ENCODE measurements at regions not wholly inside any gene's neighbourhood (a gene's known extent, or its start where the extent isn't known, plus 50 kb on each side); places are given as distances from the start of the nearest gene placed in this dataset.

DNA sequence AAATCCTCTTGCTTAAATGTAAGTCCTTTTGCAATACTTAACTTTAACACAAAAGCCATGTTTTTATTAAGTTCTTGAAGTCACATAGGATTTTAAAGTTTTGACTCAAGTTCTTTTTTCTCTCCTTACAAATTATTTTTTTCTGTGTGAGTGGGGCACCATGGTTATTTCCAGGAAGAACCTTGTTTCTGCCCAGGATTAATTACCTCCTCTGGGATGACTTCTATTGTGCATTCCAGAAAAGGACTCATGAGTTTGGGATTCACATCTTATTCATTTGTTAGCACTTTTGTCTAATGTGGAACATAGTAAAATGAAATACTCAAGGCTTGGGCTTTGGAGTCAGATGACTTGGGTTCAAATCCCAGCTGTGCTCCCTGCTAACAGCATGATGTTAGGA lies 421.4 kb upstream of the WWC1 start:
- TF ChIP-seq EZH2phosphoT487 (IDR thresholded peaks at IDR 0.05; ENCODE audit: insufficient read depth, low read depth), result no peak
- no peak for TF ChIP-seq EZH2 (IDR thresholded peaks at IDR 0.05; ENCODE audit: insufficient read depth, poor library complexity, severe bottlenecking)
